ENCODE measurements at regions not wholly inside any gene's neighbourhood (a gene's known extent, or its start where the extent isn't known, plus 50 kb on each side); places are given as distances from the start of the nearest gene placed in this dataset.

DNA sequence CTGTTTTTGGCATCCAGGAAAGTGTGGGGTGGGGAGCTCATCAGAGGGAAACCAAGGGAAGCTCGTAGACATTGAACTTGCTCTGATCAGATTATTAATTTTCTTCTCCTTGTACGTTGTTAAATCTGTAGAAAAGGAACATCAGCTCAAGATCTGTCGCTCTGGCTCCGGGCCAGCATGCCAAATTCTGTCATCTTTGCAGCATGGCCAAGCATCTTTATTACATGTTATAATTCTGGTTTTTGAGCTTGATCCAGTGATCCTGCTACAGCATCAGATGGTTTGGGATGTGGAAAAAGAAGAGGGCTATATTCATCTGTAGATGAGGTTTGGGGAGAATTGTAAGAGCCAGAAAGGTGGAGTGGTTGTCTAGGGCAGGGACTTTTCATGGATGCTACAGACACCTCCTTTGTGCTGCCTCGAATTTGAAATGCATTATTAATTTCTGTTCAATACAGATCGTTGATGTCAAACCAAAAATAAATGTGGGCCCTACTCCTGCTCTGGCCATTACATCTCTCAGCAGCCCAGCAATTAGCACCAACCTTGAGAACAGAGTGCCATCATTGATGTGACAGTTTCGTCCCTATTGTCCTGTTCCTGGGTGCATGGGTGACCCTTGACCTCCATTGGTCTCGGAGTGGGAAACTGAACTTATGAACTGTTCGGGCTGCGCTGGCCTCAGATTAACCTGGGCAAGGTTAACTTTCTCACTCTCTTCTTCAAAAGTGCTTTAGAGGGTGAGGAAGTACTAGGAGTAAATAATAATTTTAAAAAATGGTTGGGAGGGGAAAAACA lies 250.8 kb downstream of the SOX4 start:
- no peak overlapping the region for H3K4me3 ChIP-seq (ENCODE audit: low read depth, low read length)

DNA sequence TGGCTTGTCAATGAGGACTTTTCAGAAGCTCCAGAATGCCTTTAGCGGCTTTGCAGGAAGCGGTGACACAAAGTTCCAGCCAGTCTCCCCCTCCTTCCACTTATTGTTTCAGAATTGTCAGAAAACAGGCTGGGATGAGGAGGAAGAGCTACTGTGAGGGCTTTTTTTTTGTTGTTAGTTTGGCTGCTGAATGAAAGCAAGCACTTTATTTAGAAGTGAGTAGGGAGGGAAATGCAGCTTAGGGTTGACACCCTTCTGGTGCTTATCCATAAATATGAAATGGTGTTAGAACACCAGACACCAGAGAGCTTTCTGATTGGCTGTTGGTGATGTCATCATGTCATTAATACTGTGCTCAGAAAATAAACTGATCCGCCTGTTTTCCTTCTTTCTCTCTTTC lies 251.5 kb downstream of the SOX4 start:
- no peak overlapping the region for H3K4me3 ChIP-seq (ENCODE audit: low read depth, low read length)

DNA sequence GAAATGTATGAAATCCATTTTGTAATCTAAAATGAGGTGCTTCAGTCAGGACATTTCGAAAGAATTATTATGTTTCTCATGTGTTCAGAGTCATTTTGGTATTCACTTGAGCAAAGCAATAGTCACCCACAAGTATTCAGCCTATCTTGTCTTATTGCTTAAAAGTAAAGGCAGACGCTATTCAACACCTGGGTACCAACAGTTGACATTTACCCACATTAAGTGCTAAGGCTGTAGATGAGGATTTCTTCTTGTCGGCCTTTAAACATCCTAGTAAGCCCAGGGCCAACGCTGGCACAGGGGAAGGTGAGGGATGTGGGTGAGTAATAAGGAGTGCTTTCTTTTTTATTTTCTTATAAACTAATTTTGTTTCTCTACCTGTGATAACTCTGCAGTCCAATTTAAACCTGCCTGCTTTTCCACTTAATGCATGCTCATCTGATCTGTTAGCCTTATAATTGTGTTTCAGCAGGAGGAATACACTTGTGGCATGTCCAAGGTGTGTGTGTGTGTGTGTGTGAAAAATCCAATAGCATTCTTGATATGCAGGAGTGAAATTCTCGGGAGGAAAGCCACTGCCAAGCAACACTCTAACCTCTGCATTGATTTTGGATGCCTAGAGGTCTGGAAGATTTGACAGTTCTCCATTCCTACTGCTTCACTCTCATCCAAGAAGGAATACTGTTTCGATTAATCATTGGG lies 252.0 kb downstream of the SOX4 start:
- no peak overlapping the region for H3K4me3 ChIP-seq (ENCODE audit: low read depth, low read length)

DNA sequence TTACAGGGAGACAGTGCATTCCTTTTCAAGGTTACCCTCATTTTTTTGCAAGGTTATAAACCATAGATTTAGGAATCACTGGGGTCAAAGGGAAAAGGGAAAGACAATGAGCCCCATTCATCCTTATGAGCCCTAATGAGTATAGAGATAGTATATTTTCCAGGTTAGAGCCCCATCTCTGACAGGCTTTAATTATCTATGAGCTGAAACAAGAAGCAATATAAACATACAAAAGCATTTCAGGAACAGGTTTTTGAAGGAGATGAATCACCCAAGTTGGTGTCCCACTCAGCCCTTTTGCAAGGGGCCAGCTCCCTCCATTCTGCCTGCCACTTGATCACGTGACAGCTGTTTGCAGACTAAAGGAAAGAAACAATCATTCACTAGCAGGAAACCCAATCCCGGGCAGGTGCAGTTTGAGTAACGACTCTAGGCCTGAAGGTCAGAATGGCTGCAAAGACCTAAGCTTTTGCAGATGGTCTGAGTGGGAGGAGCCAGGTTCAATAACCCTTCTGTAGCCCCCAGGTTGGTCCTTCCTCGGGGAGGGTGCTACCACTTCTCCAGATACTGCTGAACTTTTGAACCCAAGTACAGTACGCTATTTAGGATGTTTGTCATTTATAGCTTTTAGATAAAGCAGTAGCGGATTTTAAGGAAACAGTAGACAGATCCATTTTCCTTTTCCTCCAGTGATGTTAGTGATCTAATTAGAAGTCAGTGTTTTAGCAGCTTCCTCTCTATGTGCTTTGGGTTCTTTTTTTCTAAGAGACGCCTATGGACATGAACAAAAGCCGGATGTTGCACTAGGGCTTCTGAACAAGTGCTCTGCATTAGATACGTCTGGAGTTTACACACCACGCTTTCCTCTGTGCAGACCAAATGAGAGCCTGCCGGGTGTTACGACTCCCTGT lies 253.2 kb downstream of the SOX4 start:
- H3K4me3 ChIP-seq (ENCODE audit: low read depth, low read length), result no peak overlapping the region

DNA sequence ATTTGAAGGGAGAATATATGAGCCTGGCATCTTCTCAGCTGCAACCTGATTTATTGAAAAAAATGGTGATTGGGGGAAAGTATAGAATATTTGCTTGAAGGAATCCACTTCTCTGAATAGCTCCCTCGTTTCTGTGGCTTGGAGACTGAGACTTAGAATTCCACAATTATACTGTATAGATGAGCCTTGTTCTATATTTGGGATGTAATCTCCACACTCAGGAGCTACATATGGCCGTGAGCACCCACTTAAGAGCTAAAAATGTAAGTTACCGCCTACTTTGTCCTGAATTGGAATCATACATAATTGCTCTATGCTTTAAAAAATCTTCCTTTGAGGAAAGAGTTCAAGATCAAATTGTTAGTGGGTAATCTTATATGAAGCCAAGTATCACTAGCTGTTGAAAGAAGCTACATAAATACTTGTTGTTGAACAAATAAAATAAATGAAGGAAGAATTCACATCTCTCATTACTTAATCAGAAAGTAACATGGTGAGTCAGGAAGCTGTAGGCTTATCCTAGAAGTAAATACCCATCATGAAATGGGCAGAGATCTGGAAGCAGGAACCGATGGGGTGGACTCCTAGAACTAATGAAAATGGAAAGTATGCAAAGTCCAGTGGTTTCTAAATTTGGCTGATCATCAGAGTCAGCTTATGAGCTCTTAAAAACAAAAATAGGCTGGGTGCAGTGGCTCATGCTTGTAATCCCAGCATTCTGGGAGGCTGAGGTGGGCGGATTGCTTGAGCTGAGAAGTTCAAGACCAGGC lies 254.3 kb downstream of the SOX4 start:
- H3K4me3 ChIP-seq (ENCODE audit: low read depth, low read length), result no peak overlapping the region

DNA sequence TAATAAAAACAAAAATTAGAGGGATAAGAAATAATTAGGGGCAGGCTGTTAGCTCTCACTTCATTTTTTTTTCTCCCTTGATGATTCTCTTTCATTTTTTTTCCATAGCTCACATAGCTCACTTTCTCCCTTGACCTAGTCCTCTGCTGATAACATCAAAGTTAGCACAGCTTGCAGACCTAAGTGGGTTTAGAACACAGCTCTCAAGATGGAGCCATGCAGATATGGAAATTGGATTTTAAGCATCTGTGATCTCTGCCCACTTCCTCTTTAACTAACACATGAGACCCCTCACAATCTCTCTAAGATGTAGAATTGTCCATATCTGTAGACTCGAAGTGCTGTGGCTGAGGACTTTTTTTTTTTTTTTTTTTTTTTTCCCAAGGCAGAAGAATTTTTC lies 257.1 kb downstream of the SOX4 start:
- no peak overlapping the region for H3K4me3 ChIP-seq (ENCODE audit: low read depth, low read length)

DNA sequence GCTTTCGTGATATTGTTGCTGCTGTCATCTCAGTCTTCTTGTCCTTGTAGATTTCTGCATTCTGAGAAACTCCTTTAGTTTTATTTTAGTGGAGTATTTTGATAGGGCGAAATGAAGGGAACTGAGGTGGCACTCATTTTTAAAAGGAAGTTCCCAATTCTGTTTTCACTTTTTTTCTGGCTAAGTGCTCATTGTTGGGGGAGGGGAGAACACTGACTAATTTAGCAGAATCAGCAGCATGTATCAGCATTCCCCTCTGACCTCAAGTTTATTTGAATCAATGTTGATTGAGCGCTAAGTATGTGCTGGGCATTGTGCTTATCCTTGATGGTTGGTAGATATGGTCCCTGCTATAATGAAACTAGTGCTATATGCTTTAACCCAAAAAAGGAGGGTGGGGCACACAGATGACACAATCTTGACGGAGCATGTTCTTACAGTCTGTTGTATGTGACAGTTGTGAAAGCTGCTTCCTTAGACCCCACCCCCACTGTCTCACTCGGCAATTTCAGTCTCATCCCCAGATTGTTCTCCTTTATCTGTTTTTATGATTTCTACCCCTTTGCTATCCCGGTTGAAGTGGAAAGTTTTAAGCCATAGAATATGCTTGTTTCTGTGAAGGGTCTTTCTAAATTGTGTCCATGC lies 262.4 kb downstream of the SOX4 start:
- H3K4me3 ChIP-seq (ENCODE audit: low read depth, low read length), result no peak overlapping the region

DNA sequence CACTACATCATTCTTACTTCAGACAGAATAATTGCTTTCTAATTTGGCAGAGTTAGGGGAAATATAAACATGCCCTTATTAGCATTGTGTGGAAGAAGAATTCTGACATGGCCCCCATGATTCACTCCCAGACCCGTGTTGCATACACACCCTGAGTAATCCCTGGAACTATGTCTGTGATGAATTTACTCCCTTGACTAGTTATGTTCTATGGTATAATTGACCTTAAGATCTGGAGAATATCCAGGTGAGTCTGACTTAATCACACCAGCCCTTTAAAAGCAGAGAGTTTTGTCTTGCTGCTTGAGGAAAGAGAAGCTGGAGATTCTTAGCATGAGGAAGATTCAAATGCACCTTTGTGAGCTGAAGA lies 262.9 kb downstream of the SOX4 start:
- H3K4me3 ChIP-seq (ENCODE audit: low read depth, low read length), result no peak overlapping the region

DNA sequence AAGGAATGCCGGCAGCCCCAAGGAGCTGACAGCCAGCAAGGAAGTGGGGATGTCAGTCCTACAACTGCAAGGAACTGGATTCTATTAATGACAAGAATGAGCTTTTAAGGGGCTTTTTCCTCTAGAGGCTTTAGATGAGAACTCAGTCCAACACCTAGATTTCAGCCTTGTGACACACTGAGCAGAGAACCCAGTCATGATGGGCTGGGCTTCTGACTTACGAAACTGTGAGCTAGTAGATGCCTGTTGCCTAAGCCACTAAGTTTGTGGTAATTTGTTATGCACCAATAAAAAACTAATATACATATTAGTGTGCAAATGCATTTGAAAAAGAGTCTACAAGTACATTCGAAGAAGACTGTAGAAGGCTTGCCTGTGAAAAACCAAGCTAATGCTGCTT lies 263.3 kb downstream of the SOX4 start:
- no peak overlapping the region for H3K4me3 ChIP-seq (ENCODE audit: low read depth, low read length)

DNA sequence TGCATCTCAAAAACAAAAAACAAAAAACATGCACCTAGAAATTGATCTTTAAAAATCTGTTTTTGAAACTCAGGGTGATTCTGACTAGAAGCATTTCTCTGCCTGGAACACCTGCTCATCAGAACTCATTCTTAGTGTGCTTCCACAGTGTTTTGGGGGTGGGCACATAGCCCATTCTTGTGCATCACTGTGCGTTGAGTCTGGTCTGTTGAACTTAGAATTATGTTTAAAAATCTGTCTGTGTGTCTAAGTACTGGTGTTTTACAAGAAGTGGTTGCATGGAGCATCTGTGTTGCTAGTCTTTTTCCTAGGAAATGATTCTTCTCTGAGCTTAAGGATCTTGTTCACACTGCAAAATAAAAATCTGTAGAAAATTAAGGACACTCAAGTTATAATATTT lies 264.5 kb downstream of the SOX4 start:
- H3K4me3 ChIP-seq (ENCODE audit: low read depth, low read length), result no peak overlapping the region

DNA sequence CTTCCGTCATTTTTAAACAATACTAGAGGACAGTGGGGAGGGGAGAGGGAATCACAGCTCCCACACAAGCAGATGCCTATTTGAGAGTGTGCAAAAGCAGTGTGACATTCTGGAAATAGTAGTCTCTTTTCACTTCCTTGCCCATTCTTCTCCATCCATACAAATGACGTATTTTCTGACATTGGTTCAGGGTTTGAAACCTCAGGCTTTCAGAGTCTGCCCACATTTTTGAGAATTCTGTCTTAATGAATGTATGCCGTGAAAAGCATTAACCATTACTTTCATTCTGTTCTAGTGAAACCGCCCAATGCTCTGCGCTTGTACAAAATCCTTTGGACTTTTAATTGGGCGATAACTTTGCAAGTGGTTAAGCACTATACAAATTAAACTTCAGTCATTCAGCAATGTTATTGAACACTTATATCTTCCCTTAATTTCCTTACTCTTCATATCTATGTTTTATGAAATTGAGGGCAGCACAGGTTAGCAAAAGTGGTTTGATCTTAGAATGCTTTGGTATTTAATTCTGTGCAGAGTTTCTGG lies 265.7 kb downstream of the SOX4 start:
- no peak overlapping the region for H3K4me3 ChIP-seq (ENCODE audit: low read depth, low read length)

DNA sequence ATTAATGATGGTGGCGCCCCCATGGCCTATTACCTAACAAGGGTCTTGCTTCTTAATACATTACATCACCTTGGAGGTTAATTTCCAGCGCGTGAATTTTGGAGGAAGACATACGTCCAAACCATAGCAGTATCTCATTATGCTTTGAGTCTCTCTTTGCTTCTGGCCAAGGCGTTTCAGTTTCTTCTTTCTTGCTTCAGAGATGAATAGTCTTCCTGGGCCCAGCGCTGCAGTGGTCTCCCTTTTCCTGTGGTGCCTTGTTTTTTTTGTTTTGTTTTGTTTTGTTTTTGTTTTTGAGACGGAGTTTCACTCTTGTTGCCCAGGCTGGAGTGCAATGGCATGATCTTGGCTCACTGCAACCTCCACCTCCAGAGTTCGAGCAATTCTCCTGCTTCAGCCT lies 268.4 kb downstream of the SOX4 start:
- H3K4me3 ChIP-seq (ENCODE audit: low read depth, low read length), result no peak overlapping the region

DNA sequence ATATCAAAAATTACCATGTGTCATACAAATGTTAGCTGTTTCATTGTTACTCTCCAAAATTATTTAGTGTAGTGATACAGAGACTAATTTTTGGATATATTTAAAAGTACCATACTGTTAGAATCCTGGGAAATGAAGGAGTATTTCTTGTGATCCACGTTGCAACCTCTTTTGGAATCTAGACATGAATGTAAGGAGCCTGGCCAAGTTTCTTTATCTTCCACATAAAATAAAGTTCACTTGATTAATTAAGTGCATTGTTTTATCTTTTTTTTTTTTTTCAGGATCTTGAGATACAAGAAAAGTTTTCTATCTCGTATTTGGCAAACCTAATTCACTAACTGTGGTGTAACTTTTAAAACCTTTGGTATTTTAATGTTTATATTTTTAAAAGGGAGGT lies 270.7 kb downstream of the SOX4 start:
- no peak overlapping the region for H3K4me3 ChIP-seq (ENCODE audit: low read depth, low read length)

DNA sequence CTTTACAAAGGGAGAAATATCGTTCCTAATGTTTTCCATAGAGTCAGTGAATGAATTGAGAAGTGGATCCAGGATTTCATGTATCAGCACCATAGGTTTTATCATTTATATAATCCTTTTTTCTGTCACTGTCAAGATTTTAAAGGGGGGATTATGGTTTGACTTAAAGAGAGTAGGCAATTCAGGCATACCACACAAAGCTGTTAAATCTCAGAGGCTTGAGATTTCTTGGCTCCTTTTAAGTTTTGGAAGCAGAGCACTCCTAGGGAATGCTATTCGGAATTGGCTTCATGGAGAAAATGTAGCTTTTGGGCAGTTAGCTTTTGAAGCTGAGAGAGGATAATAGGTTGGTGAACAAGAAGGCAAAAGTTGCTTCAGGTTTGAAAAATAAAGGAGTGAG lies 274.7 kb downstream of the SOX4 start:
- H3K4me3 ChIP-seq (ENCODE audit: low read depth, low read length), result no peak overlapping the region

DNA sequence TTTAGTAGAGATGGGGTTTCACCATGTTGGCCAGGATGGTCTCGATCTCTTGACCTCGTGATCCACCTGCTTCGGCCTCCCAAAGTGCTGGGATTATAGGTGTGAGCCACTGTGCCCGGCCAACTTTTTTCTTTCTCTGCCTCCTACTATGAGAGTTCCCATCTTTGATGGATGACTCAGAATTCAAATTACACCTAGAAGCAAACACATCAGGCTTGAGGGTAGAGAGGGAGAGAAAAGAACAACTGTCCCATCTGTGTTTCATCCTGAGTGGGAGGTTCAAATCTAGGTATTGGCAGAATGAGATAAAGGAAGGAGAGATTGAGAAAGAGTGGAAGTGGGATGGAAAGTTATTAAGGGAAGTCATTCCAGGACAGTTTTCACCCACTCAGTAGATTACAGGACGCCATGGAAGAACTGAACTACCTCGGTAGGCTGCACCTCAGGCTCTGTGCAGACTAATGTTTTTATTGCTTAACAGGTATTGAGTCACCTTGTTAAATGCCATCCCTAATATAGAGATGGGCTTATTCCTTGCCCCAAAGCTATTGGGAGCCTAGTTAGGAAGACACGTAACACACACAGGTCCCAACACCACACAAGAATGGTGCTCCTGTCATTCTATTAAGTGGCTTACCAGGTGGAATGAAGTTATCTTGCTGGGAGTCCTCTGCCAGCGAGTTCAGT lies 275.7 kb downstream of the SOX4 start:
- no peak overlapping the region for H3K4me3 ChIP-seq (ENCODE audit: low read depth, low read length)

DNA sequence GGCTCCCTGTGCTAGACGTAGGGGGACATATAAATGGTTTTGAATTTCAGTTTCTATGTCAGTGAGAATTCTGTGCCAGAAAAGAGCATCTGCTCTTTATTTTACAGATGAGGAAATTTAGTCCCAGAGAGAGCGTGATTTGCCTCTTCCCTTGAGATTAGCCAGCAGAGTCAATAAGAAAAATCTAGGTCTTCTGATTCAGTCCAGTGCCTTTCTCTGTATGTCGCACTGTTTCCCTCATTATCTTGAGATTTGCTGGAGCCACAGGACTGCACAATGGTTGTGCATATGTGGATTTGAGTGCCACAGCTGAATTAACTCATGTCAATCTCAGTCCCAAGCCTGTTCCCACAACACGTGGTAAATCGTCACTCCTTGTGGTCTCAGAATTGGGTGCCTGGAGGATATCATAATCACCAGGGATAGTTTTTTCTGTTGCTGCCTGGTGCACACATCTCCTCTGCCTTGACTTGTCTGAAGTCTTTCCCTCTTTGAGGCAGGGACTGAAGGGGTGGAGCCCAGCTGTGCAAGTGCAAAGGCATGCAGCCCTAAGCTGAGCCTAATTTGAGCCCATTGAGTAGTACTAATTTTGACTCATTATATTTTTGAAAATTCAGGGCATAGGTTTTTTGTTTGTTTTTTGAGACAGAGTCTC lies 276.7 kb downstream of the SOX4 start:
- no peak overlapping the region for H3K4me3 ChIP-seq (ENCODE audit: low read depth, low read length)

DNA sequence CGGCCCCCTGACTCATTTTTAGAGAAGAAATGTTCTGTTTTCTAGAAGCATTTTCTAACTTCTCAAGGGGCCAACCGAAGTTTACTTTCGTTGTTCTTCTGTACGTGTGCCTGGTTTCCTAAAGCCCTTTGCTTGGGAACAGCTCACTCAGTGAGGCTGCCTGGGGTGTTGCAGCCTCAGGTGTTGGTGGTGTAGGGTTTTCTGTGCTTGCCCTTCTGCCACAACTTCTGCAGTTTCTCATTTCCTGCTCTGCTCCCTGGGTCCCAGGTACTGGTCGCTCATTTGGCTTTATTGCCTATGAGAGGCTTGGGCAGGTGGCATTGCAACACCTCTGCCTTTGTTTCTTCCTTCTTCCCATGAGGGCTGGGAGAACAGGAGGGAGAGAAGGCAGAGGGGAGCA lies 278.3 kb downstream of the SOX4 start:
- no peak overlapping the region for H3K4me3 ChIP-seq (ENCODE audit: low read depth, low read length)

DNA sequence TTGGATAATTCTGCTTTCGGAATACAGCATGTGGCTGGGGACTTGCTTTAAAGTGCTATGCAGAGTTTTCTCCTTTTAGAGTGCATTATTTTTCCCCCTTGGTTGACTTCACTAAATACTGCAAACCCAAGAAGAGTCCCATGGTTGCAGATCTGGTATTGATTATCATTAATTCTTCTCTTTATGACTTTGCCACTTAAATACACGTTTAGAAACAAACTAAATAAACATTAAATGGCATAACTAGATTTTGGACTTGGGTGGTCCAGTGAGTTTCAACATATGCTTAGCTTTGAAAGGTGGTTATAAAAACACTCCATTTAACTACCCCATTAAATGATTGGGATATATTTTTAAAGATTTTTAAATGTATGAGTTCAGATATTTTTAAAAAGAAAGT lies 279.2 kb downstream of the SOX4 start:
- no peak overlapping the region for H3K4me3 ChIP-seq (ENCODE audit: low read depth, low read length)

DNA sequence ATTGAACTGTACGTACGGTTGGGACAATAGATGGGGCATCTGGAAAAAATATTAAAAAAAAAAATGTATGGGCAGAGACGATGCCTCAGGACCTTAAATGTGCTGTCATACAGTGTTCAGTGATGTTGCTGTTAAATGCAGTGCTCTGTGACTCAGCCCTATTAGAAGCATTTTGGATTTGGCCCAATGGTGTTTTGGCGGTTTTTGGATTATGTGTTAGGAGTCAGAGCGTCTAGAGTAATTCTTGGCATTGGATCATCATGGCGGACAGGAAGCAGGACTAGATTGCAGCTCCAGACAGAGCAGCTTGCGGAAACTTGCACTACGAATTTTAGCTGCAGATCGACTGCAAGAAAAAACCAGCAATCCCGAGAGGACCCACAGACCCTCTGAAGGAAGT lies 280.0 kb downstream of the SOX4 start:
- H3K4me3 ChIP-seq (ENCODE audit: low read depth, low read length), result no peak overlapping the region
